ENCODE measurements at regions not wholly inside any gene's neighbourhood (a gene's known extent, or its start where the extent isn't known, plus 50 kb on each side); places are given as distances from the start of the nearest gene placed in this dataset.

DNA sequence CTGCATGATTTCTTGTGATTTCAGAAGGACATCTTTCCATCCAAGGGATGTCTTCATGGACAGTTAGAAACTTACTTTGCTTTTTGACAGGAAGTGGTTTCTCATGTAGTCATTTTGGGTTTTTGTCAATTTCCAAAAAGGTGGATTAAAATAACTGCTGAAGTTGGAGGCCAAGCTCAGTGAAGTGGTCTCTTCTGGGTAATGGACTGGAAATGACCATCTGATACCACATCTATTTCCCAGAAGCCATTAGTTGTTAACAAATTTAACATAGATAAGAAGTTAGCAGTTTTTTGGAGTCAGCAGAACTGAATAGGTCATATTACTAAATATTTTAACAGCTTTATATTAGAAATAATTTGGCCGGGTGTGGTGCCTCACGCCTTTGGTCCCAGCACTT is 86.2 kb upstream of the MYO10 start:
- TF ChIP-seq, protein P1, sequence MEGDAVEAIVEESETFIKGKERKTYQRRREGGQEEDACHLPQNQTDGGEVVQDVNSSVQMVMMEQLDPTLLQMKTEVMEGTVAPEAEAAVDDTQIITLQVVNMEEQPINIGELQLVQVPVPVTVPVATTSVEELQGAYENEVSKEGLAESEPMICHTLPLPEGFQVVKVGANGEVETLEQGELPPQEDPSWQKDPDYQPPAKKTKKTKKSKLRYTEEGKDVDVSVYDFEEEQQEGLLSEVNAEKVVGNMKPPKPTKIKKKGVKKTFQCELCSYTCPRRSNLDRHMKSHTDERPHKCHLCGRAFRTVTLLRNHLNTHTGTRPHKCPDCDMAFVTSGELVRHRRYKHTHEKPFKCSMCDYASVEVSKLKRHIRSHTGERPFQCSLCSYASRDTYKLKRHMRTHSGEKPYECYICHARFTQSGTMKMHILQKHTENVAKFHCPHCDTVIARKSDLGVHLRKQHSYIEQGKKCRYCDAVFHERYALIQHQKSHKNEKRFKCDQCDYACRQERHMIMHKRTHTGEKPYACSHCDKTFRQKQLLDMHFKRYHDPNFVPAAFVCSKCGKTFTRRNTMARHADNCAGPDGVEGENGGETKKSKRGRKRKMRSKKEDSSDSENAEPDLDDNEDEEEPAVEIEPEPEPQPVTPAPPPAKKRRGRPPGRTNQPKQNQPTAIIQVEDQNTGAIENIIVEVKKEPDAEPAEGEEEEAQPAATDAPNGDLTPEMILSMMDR (IDR thresholded peaks at IDR 0.05 in 8 of 11, conservative IDR thresholded peaks at IDR 0.05 in 3 of 11), result no peak
- TF ChIP-seq POLR2A (IDR thresholded peaks at IDR 0.05), result no peak

Data from spleen (tissue), 7 donors.